ENCODE measurements at regions not wholly inside any gene's neighbourhood (a gene's known extent, or its start where the extent isn't known, plus 50 kb on each side); places are given as distances from the start of the nearest gene placed in this dataset.

DNA sequence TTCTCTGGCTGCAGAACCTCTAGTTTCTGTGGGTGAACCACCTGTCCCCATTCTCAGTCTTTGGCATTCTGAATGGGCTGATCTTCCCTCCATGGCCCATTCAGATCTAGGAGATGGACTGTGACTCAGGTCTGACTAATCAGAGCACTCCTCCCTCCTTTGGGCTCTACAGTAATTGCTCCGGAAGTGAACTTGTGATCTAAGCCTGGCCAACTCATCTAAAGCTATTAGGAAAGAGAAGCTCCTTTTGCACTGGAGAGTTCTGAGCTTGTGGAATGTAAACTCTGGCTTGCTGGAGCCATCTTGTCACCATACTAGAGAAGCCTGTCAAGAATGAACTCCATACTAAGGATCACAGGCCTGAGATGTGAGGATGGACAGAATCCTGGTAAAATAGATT is 168.2 kb downstream of the SUDS3 start:
- H3K27ac ChIP-seq (ENCODE audit: low read depth): no peak overlapping the region
- no peak for DNase-seq (ENCODE audit: low spot score)
- TF ChIP-seq CREB1 (CRISPR knock-in tag; IDR thresholded peaks at IDR 0.05; ENCODE audit: low read depth): no peak
- TF ChIP-seq, protein P1, sequence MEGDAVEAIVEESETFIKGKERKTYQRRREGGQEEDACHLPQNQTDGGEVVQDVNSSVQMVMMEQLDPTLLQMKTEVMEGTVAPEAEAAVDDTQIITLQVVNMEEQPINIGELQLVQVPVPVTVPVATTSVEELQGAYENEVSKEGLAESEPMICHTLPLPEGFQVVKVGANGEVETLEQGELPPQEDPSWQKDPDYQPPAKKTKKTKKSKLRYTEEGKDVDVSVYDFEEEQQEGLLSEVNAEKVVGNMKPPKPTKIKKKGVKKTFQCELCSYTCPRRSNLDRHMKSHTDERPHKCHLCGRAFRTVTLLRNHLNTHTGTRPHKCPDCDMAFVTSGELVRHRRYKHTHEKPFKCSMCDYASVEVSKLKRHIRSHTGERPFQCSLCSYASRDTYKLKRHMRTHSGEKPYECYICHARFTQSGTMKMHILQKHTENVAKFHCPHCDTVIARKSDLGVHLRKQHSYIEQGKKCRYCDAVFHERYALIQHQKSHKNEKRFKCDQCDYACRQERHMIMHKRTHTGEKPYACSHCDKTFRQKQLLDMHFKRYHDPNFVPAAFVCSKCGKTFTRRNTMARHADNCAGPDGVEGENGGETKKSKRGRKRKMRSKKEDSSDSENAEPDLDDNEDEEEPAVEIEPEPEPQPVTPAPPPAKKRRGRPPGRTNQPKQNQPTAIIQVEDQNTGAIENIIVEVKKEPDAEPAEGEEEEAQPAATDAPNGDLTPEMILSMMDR (conservative IDR thresholded peaks at IDR 0.05; ENCODE audit: low read depth in 2 of 2): no peak
- TF ChIP-seq EZH2 (IDR thresholded peaks at IDR 0.05; ENCODE audit: low read depth, unreplicated experiment): no peak
- no peak for TF ChIP-seq NANOG (IDR thresholded peaks at IDR 0.05; ENCODE audit: borderline replicate concordance)
- TF ChIP-seq, protein P2, sequence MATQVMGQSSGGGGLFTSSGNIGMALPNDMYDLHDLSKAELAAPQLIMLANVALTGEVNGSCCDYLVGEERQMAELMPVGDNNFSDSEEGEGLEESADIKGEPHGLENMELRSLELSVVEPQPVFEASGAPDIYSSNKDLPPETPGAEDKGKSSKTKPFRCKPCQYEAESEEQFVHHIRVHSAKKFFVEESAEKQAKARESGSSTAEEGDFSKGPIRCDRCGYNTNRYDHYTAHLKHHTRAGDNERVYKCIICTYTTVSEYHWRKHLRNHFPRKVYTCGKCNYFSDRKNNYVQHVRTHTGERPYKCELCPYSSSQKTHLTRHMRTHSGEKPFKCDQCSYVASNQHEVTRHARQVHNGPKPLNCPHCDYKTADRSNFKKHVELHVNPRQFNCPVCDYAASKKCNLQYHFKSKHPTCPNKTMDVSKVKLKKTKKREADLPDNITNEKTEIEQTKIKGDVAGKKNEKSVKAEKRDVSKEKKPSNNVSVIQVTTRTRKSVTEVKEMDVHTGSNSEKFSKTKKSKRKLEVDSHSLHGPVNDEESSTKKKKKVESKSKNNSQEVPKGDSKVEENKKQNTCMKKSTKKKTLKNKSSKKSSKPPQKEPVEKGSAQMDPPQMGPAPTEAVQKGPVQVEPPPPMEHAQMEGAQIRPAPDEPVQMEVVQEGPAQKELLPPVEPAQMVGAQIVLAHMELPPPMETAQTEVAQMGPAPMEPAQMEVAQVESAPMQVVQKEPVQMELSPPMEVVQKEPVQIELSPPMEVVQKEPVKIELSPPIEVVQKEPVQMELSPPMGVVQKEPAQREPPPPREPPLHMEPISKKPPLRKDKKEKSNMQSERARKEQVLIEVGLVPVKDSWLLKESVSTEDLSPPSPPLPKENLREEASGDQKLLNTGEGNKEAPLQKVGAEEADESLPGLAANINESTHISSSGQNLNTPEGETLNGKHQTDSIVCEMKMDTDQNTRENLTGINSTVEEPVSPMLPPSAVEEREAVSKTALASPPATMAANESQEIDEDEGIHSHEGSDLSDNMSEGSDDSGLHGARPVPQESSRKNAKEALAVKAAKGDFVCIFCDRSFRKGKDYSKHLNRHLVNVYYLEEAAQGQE (IDR thresholded peaks at IDR 0.05; ENCODE audit: unreplicated experiment): no peak
- TF ChIP-seq ZNF331 (CRISPR knock-in tag; IDR thresholded peaks at IDR 0.05; ENCODE audit: low read depth): no peak
- TF ChIP-seq POLR2AphosphoS5 (IDR thresholded peaks at IDR 0.05; ENCODE audit: low read depth): no peak
- TF ChIP-seq, protein P3, sequence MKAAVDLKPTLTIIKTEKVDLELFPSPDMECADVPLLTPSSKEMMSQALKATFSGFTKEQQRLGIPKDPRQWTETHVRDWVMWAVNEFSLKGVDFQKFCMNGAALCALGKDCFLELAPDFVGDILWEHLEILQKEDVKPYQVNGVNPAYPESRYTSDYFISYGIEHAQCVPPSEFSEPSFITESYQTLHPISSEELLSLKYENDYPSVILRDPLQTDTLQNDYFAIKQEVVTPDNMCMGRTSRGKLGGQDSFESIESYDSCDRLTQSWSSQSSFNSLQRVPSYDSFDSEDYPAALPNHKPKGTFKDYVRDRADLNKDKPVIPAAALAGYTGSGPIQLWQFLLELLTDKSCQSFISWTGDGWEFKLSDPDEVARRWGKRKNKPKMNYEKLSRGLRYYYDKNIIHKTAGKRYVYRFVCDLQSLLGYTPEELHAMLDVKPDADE (IDR thresholded peaks at IDR 0.05): no peak
- no peak for TF ChIP-seq ZNF114 (CRISPR knock-in tag; IDR thresholded peaks at IDR 0.05)
- TF ChIP-seq, protein P4, sequence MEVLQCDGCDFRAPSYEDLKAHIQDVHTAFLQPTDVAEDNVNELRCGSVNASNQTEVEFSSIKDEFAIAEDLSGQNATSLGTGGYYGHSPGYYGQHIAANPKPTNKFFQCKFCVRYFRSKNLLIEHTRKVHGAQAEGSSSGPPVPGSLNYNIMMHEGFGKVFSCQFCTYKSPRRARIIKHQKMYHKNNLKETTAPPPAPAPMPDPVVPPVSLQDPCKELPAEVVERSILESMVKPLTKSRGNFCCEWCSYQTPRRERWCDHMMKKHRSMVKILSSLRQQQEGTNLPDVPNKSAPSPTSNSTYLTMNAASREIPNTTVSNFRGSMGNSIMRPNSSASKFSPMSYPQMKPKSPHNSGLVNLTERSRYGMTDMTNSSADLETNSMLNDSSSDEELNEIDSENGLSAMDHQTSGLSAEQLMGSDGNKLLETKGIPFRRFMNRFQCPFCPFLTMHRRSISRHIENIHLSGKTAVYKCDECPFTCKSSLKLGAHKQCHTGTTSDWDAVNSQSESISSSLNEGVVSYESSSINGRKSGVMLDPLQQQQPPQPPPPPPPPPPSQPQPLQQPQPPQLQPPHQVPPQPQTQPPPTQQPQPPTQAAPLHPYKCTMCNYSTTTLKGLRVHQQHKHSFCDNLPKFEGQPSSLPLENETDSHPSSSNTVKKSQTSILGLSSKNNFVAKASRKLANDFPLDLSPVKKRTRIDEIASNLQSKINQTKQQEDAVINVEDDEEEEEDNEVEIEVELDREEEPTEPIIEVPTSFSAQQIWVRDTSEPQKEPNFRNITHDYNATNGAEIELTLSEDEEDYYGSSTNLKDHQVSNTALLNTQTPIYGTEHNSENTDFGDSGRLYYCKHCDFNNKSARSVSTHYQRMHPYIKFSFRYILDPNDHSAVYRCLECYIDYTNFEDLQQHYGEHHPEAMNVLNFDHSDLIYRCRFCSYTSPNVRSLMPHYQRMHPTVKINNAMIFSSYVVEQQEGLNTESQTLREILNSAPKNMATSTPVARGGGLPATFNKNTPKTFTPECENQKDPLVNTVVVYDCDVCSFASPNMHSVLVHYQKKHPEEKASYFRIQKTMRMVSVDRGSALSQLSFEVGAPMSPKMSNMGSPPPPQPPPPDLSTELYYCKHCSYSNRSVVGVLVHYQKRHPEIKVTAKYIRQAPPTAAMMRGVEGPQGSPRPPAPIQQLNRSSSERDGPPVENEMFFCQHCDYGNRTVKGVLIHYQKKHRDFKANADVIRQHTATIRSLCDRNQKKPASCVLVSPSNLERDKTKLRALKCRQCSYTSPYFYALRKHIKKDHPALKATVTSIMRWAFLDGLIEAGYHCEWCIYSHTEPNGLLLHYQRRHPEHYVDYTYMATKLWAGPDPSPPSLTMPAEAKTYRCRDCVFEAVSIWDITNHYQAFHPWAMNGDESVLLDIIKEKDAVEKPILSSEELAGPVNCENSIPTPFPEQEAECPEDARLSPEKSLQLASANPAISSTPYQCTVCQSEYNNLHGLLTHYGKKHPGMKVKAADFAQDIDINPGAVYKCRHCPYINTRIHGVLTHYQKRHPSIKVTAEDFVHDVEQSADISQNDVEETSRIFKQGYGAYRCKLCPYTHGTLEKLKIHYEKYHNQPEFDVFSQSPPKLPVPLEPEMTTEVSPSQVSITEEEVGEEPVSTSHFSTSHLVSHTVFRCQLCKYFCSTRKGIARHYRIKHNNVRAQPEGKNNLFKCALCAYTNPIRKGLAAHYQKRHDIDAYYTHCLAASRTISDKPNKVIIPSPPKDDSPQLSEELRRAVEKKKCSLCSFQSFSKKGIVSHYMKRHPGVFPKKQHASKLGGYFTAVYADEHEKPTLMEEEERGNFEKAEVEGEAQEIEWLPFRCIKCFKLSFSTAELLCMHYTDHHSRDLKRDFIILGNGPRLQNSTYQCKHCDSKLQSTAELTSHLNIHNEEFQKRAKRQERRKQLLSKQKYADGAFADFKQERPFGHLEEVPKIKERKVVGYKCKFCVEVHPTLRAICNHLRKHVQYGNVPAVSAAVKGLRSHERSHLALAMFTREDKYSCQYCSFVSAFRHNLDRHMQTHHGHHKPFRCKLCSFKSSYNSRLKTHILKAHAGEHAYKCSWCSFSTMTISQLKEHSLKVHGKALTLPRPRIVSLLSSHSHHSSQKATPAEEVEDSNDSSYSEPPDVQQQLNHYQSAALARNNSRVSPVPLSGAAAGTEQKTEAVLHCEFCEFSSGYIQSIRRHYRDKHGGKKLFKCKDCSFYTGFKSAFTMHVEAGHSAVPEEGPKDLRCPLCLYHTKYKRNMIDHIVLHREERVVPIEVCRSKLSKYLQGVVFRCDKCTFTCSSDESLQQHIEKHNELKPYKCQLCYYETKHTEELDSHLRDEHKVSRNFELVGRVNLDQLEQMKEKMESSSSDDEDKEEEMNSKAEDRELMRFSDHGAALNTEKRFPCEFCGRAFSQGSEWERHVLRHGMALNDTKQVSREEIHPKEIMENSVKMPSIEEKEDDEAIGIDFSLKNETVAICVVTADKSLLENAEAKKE (CRISPR knock-in tag; IDR thresholded peaks at IDR 0.05): no peak
- TF ChIP-seq STAT1 (IDR thresholded peaks at IDR 0.05; ENCODE audit: unreplicated experiment): no peak
- no peak for TF ChIP-seq JUNB (IDR thresholded peaks at IDR 0.05; ENCODE audit: unreplicated experiment)
- TF ChIP-seq EZH2phosphoT487 (IDR thresholded peaks at IDR 0.05; ENCODE audit: unreplicated experiment): no peak
- Mint-ChIP-seq H3K9me3 (peaks cover 11% of the 10 kb centered on the region), H3K36me3 (ENCODE audit: low read depth) (no peaks in the 10 kb centered on the region), H3K4me3 (no peak overlapping the region), H3K27ac (no peak overlapping the region), H3K4me1 (peaks cover 11% of the 10 kb centered on the region), H3K27me3 (ENCODE audit: insufficient read depth, low read depth, poor library complexity) (no peaks in the 10 kb centered on the region)
- H3K27me3 ChIP-seq (ENCODE audit: insufficient read depth): no peaks in the 10 kb centered on the region
- no peak overlapping the region for H3K4me3 ChIP-seq
- peaks cover 18% of the 10 kb centered on the region for H3K9me2 ChIP-seq (ENCODE audit: insufficient read depth)
- H3K79me2 ChIP-seq (replicated peaks; ENCODE audit: insufficient read depth): no peaks in the 10 kb centered on the region
- H2AFZ ChIP-seq: peak overlapping the region; percentile 56; the same call in 1 of the 2 replicates
- peaks cover 5% of the 10 kb centered on the region; the same call in 1 of the 2 replicates for H3K4me1 ChIP-seq (ENCODE audit: insufficient read depth)
- no peaks in the 10 kb centered on the region for H4K20me1 ChIP-seq (replicated peaks; ENCODE audit: insufficient read depth)
- H3K36me3 ChIP-seq (ENCODE audit: insufficient read depth): peaks cover 3% of the 10 kb centered on the region; the same call in 1 of the 2 replicates
- no peak for ATAC-seq
- no peak overlapping the region for H3K4me2 ChIP-seq
- no peaks in the 10 kb centered on the region for H3F3A ChIP-seq (replicated peaks; ENCODE audit: low read depth)

All from GM23338 (cell line).